CD14-positive monocyte (primary cell): ENCODE measurements at regions not wholly inside any gene's neighbourhood (a gene's known extent, or its start where the extent isn't known, plus 50 kb on each side); places are given as distances from the start of the nearest gene placed in this dataset.

Experiments
- DNase-seq, 3 donors: peaks; one replicate each; pipeline ENCODE4 v3.0.0-alpha.2; 2011 to 2022
- H2AFZ ChIP-seq: 2 replicates; pipeline ENCODE4 v1.6.0; 2012; ENCODE audit warnings: mild to moderate bottlenecking, low read depth, low read length, inconsistent platforms; ENCODE audit not compliant: insufficient read depth, poor library complexity, severe bottlenecking
- H3K27ac ChIP-seq, 2 donors: 1 replicate in 1 of 2; 2 replicates in 1 of 2; pipeline ENCODE4 v1.5.1; 2012 to 2013; ENCODE audit warnings: low read length in 2 of 2, control low read depth in 1 of 2, inconsistent platforms in 1 of 2, low read depth in 1 of 2, mild to moderate bottlenecking in 1 of 2
- H3K27me3 ChIP-seq, 2 donors: one replicate each; pipeline versions ENCODE4 v1.6.0 to v1.6.1; 2011 to 2013; ENCODE audit warnings: low read length in 2 of 2; ENCODE audit not compliant: control insufficient read depth in 2 of 2, insufficient read depth in 2 of 2
- H3K36me3 ChIP-seq, 2 donors: replicated peaks in 1 of 2; 1 replicate in 1 of 2; 2 replicates in 1 of 2; pipeline versions ENCODE4 v1.5.1 to v1.6.1; 2012 to 2013; ENCODE audit warnings: low read length in 2 of 2, control low read depth in 1 of 2, inconsistent platforms in 1 of 2, mild to moderate bottlenecking in 1 of 2; ENCODE audit not compliant: insufficient read depth in 2 of 2, control insufficient read depth in 1 of 2
- H3K4me1 ChIP-seq, 2 donors: 1 replicate in 1 of 2; 2 replicates in 1 of 2; pipeline versions ENCODE4 v1.5.1 to v1.6.1; 2012 to 2013; ENCODE audit warnings: low read length in 2 of 2, control low read depth in 1 of 2, inconsistent platforms in 1 of 2, mild to moderate bottlenecking in 1 of 2, moderate library complexity in 1 of 2; ENCODE audit not compliant: insufficient read depth in 2 of 2, control insufficient read depth in 1 of 2
- H3K4me2 ChIP-seq: replicated peaks from 2 replicates; pipeline ENCODE3; 2012; ENCODE audit warnings: low read length, moderate library complexity, mild to moderate bottlenecking; ENCODE audit not compliant: poor library complexity, severe bottlenecking; ENCODE audit errors: extremely low read depth
- H3K4me3 ChIP-seq, 3 experiments: fragments of 200-600 bp in 1 of 3; sonication (generic) in 1 of 3; replicated peaks in 1 of 3; 1 replicate in 2 of 3; 2 replicates in 1 of 3; pipeline ENCODE4 v1.5.1; 2011 to 2013; ENCODE audit warnings: low read length in 3 of 3, mild to moderate bottlenecking in 3 of 3, control low read depth in 2 of 3, low read depth in 2 of 3, inconsistent platforms in 1 of 3, moderate library complexity in 1 of 3
- H3K79me2 ChIP-seq: 2 replicates; pipeline ENCODE4 v1.6.0; 2012; ENCODE audit warnings: mild to moderate bottlenecking, control low read depth, inconsistent platforms, low read length, moderate library complexity; ENCODE audit not compliant: insufficient read depth
- H3K9ac ChIP-seq: 2 replicates; pipeline ENCODE4 v1.6.0; 2017; ENCODE audit warnings: low read length, mild to moderate bottlenecking; ENCODE audit not compliant: insufficient read depth, poor library complexity, severe bottlenecking
- H3K9me3 ChIP-seq, 2 donors: replicated peaks in 1 of 2; 1 replicate in 1 of 2; 2 replicates in 1 of 2; pipeline versions ENCODE4 v1.5.1 to v1.6.1; 2012 to 2013; ENCODE audit warnings: low read length in 2 of 2, control low read depth in 1 of 2; ENCODE audit not compliant: control insufficient read depth in 1 of 2, insufficient read depth in 1 of 2
- H4K20me1 ChIP-seq: 2 replicates; pipeline ENCODE4 v1.6.0; 2012; ENCODE audit warnings: mild to moderate bottlenecking, low read length, control low read depth, moderate library complexity; ENCODE audit not compliant: insufficient read depth
- H3K27ac Mint-ChIP-seq, 7 donors: one replicate each; pipeline ENCODE4 v1.8.0; 2020; ENCODE audit warnings: mild to moderate bottlenecking in 7 of 7, mixed read lengths in 7 of 7, moderate library complexity in 6 of 7, inconsistent platforms in 2 of 7
- H3K27me3 Mint-ChIP-seq, 3 donors: one replicate each; pipeline ENCODE4 v1.8.0; 2021 to 2022; ENCODE audit warnings: low read depth in 3 of 3, mild to moderate bottlenecking in 3 of 3, mixed read lengths in 3 of 3, moderate library complexity in 3 of 3, inconsistent platforms in 1 of 3
- H3K36me3 Mint-ChIP-seq, 2 donors: one replicate each; pipeline ENCODE4 v1.8.0; 2020; ENCODE audit warnings: mixed read lengths in 2 of 2, inconsistent platforms in 1 of 2, mild to moderate bottlenecking in 1 of 2
- H3K4me1 Mint-ChIP-seq: one replicate; pipeline ENCODE4 v1.8.0; 2020; ENCODE audit warnings: mild to moderate bottlenecking, mixed read lengths
- H3K4me3 Mint-ChIP-seq, 2 donors: one replicate each; pipeline ENCODE4 v1.8.0; 2020; ENCODE audit warnings: mild to moderate bottlenecking in 2 of 2, mixed read lengths in 2 of 2, moderate library complexity in 1 of 2
- H3K9me3 Mint-ChIP-seq, 7 donors: one replicate each; pipeline ENCODE4 v1.8.0; 2020 to 2022; ENCODE audit warnings: mixed read lengths in 7 of 7, mild to moderate bottlenecking in 6 of 7, moderate library complexity in 6 of 7, inconsistent platforms in 2 of 7
- CTCF ChIP-seq: fragments of 200-600 bp; IDR thresholded peaks from one replicate; pipeline ENCODE4 v1.8.0; 2022; ENCODE audit warnings: antibody characterized with exemption, mild to moderate bottlenecking
- WGBS: methylation state at CpG from one replicate; pipeline ENCODE4 v1.1.5; 2013; ENCODE audit warnings: missing lambda C conversion rate; ENCODE audit not compliant: insufficient coverage; 5-methylcytosine and 5-hydroxymethylcytosine counted together
- intact Hi-C, 2 donors: fragments of 100-400 bp; cut with micrococcal nuclease; formaldehyde crosslinking; loops; one replicate each; pipeline versions ENCODE4 v1.15.0 to v1.15.1; 2023

GRCh38 chr16:54424043-54424451 is 137.5 kb upstream of the IRX3 start:
- H3K79me2 ChIP-seq = no peaks in the 10 kb centered on the region
- no peak overlapping the region for H3K27ac Mint-ChIP-seq
- H3K27me3 ChIP-seq = no peaks in the 10 kb centered on the region
- H3K4me2 ChIP-seq = no peak overlapping the region
- H3K9ac ChIP-seq = no peak overlapping the region
- no peak for DNase-seq
- no peaks in the 10 kb centered on the region for H3K36me3 ChIP-seq
- intact Hi-C loops = no loop called here
- TF ChIP-seq CTCF = no peak
- H3K9me3 Mint-ChIP-seq = peaks cover 0 to 8% (median 2%) of the 10 kb centered on the region in 7 donors
- no peak overlapping the region for H3K4me3 ChIP-seq
- no peak overlapping the region for H3K4me3 Mint-ChIP-seq
- H3K27me3 Mint-ChIP-seq = peaks cover 9 to 17% (median 14%) of the 10 kb centered on the region in 3 donors
- no peak overlapping the region for H3K27ac ChIP-seq
- no peaks in the 10 kb centered on the region for H3K9me3 ChIP-seq
- no peak overlapping the region for H2AFZ ChIP-seq
- no peaks in the 10 kb centered on the region for H4K20me1 ChIP-seq
- no peaks in the 10 kb centered on the region for H3K4me1 ChIP-seq
- 73% methylated on average over 5 of the region's 5 CpGs for WGBS
- H3K4me1 Mint-ChIP-seq = no peaks in the 10 kb centered on the region
- H3K36me3 Mint-ChIP-seq = no peaks in the 10 kb centered on the region

GRCh38 chr16:54422569-54422978 is 136.0 kb upstream of the IRX3 start:
- no peaks in the 10 kb centered on the region for H3K9me3 ChIP-seq
- Mint-ChIP-seq H3K4me3 (no peak overlapping the region), H3K27ac (peak overlapping the region in 1 of 7 donors; percentile 19), H3K27me3 (peaks cover 7 to 9% (median 7%) of the 10 kb centered on the region in 3 donors), H3K4me1 (no peaks in the 10 kb centered on the region), H3K9me3 (peaks cover 0 to 3% (median 0%) of the 10 kb centered on the region in 7 donors), H3K36me3 (no peaks in the 10 kb centered on the region)
- no peak overlapping the region for H3K27ac ChIP-seq
- no peak overlapping the region for H3K9ac ChIP-seq
- H4K20me1 ChIP-seq = no peaks in the 10 kb centered on the region
- no peak overlapping the region for H3K4me3 ChIP-seq
- WGBS = 70% methylated on average over 2 of the region's 2 CpGs
- no peaks in the 10 kb centered on the region for H3K79me2 ChIP-seq
- TF ChIP-seq CTCF = no peak
- DNase-seq = no peak
- no peak overlapping the region for H3K4me2 ChIP-seq
- H3K4me1 ChIP-seq = no peaks in the 10 kb centered on the region
- no peaks in the 10 kb centered on the region for H3K36me3 ChIP-seq
- H2AFZ ChIP-seq = no peak overlapping the region
- intact Hi-C loops = no loop called here
- H3K27me3 ChIP-seq = no peaks in the 10 kb centered on the region
